ENCODE measurements at regions not wholly inside any gene's neighbourhood (a gene's known extent, or its start where the extent isn't known, plus 50 kb on each side); places are given as distances from the start of the nearest gene placed in this dataset.

GRCh38 chr20:62583424-62583920 lies 58.8 kb upstream of the SLCO4A1 start:
- Mint-ChIP-seq H3K27me3 (peaks cover 58% of the 10 kb centered on the region), H3K36me3 (ENCODE audit: low read depth) (no peaks in the 10 kb centered on the region), H3K4me1 (ENCODE audit: low read depth) (no peaks in the 10 kb centered on the region), H3K4me3 (no peak overlapping the region), H3K27ac (no peak overlapping the region), H3K9me3 (no peaks in the 10 kb centered on the region)
- ChIA-PET CTCF (no interaction called here), POLR2A (no interaction called here)
- no peak overlapping the region for H3K4me3 ChIP-seq (ENCODE audit: low read length)
- peaks cover 27 to 53% of the 10 kb centered on the region in 2 experiments for H3K27me3 ChIP-seq (ENCODE audit: control insufficient read depth in 1 of 2, insufficient read depth in 2 of 2, low read length in 2 of 2)
- ATAC-seq (ENCODE audit: poor library complexity) (no peak), DNase-seq (no peak)
- intact Hi-C loops (cut with DNase I, micrococcal nuclease), result no loop called here
- peaks cover 0 to 20% of the 10 kb centered on the region in 2 experiments for H3K9me3 ChIP-seq (ENCODE audit: control insufficient read depth in 1 of 2, insufficient read depth in 1 of 2, low read length in 2 of 2)
- H3K27ac ChIP-seq (ENCODE audit: low read depth in 1 of 2, low read length in 2 of 2), result no peak overlapping the region
- TF ChIP-seq, protein P1, sequence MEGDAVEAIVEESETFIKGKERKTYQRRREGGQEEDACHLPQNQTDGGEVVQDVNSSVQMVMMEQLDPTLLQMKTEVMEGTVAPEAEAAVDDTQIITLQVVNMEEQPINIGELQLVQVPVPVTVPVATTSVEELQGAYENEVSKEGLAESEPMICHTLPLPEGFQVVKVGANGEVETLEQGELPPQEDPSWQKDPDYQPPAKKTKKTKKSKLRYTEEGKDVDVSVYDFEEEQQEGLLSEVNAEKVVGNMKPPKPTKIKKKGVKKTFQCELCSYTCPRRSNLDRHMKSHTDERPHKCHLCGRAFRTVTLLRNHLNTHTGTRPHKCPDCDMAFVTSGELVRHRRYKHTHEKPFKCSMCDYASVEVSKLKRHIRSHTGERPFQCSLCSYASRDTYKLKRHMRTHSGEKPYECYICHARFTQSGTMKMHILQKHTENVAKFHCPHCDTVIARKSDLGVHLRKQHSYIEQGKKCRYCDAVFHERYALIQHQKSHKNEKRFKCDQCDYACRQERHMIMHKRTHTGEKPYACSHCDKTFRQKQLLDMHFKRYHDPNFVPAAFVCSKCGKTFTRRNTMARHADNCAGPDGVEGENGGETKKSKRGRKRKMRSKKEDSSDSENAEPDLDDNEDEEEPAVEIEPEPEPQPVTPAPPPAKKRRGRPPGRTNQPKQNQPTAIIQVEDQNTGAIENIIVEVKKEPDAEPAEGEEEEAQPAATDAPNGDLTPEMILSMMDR (IDR thresholded peaks at IDR 0.05), result no peak
- peaks cover 3% of the 10 kb centered on the region for H3K4me1 ChIP-seq (ENCODE audit: insufficient read depth, low read length)
- no peaks in the 10 kb centered on the region for H3K36me3 ChIP-seq (ENCODE audit: insufficient read depth, low read length)

- ATAC-seq (ENCODE audit: poor library complexity), result no peak
- no peaks in the 10 kb centered on the region for H3K36me3 ChIP-seq (ENCODE audit: insufficient read depth, low read length)
- H3K4me1 ChIP-seq (ENCODE audit: insufficient read depth, low read length), result peaks cover 3% of the 10 kb centered on the region
- CTCF ChIA-PET, result no interaction called here
- no peak overlapping the region for H3K27ac ChIP-seq (ENCODE audit: low read depth in 1 of 2, low read length in 2 of 2)
- H3K4me3 ChIP-seq (ENCODE audit: low read length), result no peak overlapping the region
- H3K9me3 ChIP-seq (ENCODE audit: control insufficient read depth in 1 of 2, insufficient read depth in 1 of 2, low read length in 2 of 2), result peaks cover 0 to 16% of the 10 kb centered on the region in 2 experiments
- Mint-ChIP-seq H3K9me3 (no peaks in the 10 kb centered on the region), H3K27ac (no peak overlapping the region), H3K27me3 (peaks cover 44% of the 10 kb centered on the region), H3K4me3 (no peak overlapping the region), H3K36me3 (ENCODE audit: low read depth) (no peaks in the 10 kb centered on the region), H3K4me1 (ENCODE audit: low read depth) (no peaks in the 10 kb centered on the region)
- POLR2A ChIA-PET, result no interaction called here
- DNase-seq, result no peak
- TF ChIP-seq, protein P1 (IDR thresholded peaks at IDR 0.05), result no peak
- intact Hi-C loops (cut with DNase I, micrococcal nuclease), result no loop called here
- H3K27me3 ChIP-seq (ENCODE audit: control insufficient read depth in 1 of 2, insufficient read depth in 2 of 2, low read length in 2 of 2), result peaks cover 25 to 51% of the 10 kb centered on the region in 2 experiments
Observed at GRCh38 chr20:62584671-62585460, 57.4 kb upstream of the SLCO4A1 start.

GRCh38 chr20:62585461-62585970 lies 56.8 kb upstream of the SLCO4A1 start:
- ATAC-seq (ENCODE audit: poor library complexity) (no peak), DNase-seq (no peak)
- intact Hi-C loops (cut with DNase I, micrococcal nuclease), result no loop called here
- H3K36me3 Mint-ChIP-seq (ENCODE audit: low read depth), result no peaks in the 10 kb centered on the region
- Histone ChIP-seq H3K27me3 (ENCODE audit: control insufficient read depth in 1 of 2, insufficient read depth in 2 of 2, low read length in 2 of 2) (peaks cover 22 to 50% of the 10 kb centered on the region in 2 experiments), H3K4me1 (ENCODE audit: insufficient read depth, low read length) (peaks cover 3% of the 10 kb centered on the region), H3K36me3 (ENCODE audit: insufficient read depth, low read length) (no peaks in the 10 kb centered on the region), H3K9me3 (ENCODE audit: control insufficient read depth in 1 of 2, insufficient read depth in 1 of 2, low read length in 2 of 2) (peaks cover 0 to 10% of the 10 kb centered on the region in 2 experiments), H3K4me3 (ENCODE audit: low read length) (no peak overlapping the region), H3K27ac (ENCODE audit: low read depth in 1 of 2, low read length in 2 of 2) (no peak overlapping the region)
- ChIA-PET POLR2A (no interaction called here), CTCF (no interaction called here)
- no peaks in the 10 kb centered on the region for H3K9me3 Mint-ChIP-seq
- no peaks in the 10 kb centered on the region for H3K4me1 Mint-ChIP-seq (ENCODE audit: low read depth)
- no peak overlapping the region for H3K27ac Mint-ChIP-seq
- H3K27me3 Mint-ChIP-seq, result peaks cover 38% of the 10 kb centered on the region
- TF ChIP-seq, protein P1 (IDR thresholded peaks at IDR 0.05), result no peak
- H3K4me3 Mint-ChIP-seq, result no peak overlapping the region
